H9 (cell line): ENCODE measurements at regions not wholly inside any gene's neighbourhood (a gene's known extent, or its start where the extent isn't known, plus 50 kb on each side); places are given as distances from the start of the nearest gene placed in this dataset.

Experiments used
- DNase-seq: peaks from one replicate; pipeline ENCODE4 v3.0.0-alpha.2; 2017
- H2AFZ ChIP-seq: one replicate; pipeline ENCODE4 v1.6.1; 2013; ENCODE audit warnings: mild to moderate bottlenecking, low read length, control low read depth, moderate library complexity
- H2AK5ac ChIP-seq: 2 replicates; pipeline ENCODE4 v1.6.1; 2013; ENCODE audit warnings: low read length, control low read depth, mixed read lengths; ENCODE audit not compliant: insufficient read length
- H2BK120ac ChIP-seq: one replicate; pipeline ENCODE4 v1.6.1; 2013; ENCODE audit warnings: low read depth, mild to moderate bottlenecking, low read length, control low read depth, inconsistent platforms; ENCODE audit not compliant: poor library complexity, severe bottlenecking
- H2BK12ac ChIP-seq: 2 replicates; pipeline ENCODE4 v1.6.1; 2013; ENCODE audit warnings: low read length, control low read depth, mixed read lengths, low read depth; ENCODE audit not compliant: insufficient read length
- H2BK15ac ChIP-seq: 2 replicates; pipeline ENCODE4 v1.6.1; 2013; ENCODE audit warnings: low read depth, low read length, control low read depth
- H2BK20ac ChIP-seq: one replicate; pipeline ENCODE4 v1.6.1; 2013; ENCODE audit warnings: low read depth, mild to moderate bottlenecking, low read length, control low read depth, inconsistent platforms; ENCODE audit not compliant: poor library complexity, severe bottlenecking
- H2BK5ac ChIP-seq: 2 replicates; pipeline ENCODE4 v1.6.1; 2013; ENCODE audit warnings: low read length, control low read depth, mixed read lengths; ENCODE audit not compliant: insufficient read length
- H3K14ac ChIP-seq: 2 replicates; pipeline ENCODE4 v1.6.1; 2013; ENCODE audit warnings: low read length, control low read depth; ENCODE audit not compliant: insufficient read depth
- H3K18ac ChIP-seq: 2 replicates; pipeline ENCODE4 v1.6.1; 2013; ENCODE audit warnings: low read depth, mild to moderate bottlenecking, mixed read lengths, low read length, control low read depth; ENCODE audit not compliant: insufficient read length
- H3K23ac ChIP-seq: 2 replicates; pipeline ENCODE4 v1.6.1; 2013; ENCODE audit warnings: low read length, control low read depth, mixed read lengths, low read depth; ENCODE audit not compliant: insufficient read length
- H3K23me2 ChIP-seq: 2 replicates; pipeline ENCODE4 v1.6.1; 2013; ENCODE audit warnings: low read depth, mild to moderate bottlenecking, mixed read lengths, low read length, control low read depth; ENCODE audit not compliant: insufficient read length, poor library complexity, severe bottlenecking
- H3K27ac ChIP-seq: 2 replicates; pipeline ENCODE4 v1.5.1; 2013; ENCODE audit warnings: low read length, control low read depth, mixed read lengths, low read depth; ENCODE audit not compliant: insufficient read length
- H3K27me3 ChIP-seq: 2 replicates; pipeline ENCODE4 v1.6.1; 2013; ENCODE audit warnings: low read length, control low read depth, inconsistent platforms; ENCODE audit not compliant: insufficient read depth
- H3K4ac ChIP-seq: 2 replicates; pipeline ENCODE4 v1.6.1; 2013; ENCODE audit warnings: low read depth, mild to moderate bottlenecking, control low read depth, inconsistent platforms, low read length, moderate library complexity
- H3K4me1 ChIP-seq: 2 replicates; pipeline ENCODE4 v1.6.1; 2013; ENCODE audit warnings: low read length, control low read depth, inconsistent platforms; ENCODE audit not compliant: insufficient read depth
- H3K4me2 ChIP-seq: 2 replicates; pipeline ENCODE4 v1.6.1; 2013; ENCODE audit warnings: low read length, control low read depth, mixed read lengths; ENCODE audit not compliant: insufficient read length, insufficient read depth
- H3K56ac ChIP-seq: 2 replicates; pipeline ENCODE4 v1.6.1; 2013; ENCODE audit warnings: low read depth, mild to moderate bottlenecking, mixed read lengths, low read length, control low read depth; ENCODE audit not compliant: insufficient read length
- H3K79me1 ChIP-seq: 2 replicates; pipeline ENCODE4 v1.6.1; 2013; ENCODE audit warnings: low read depth, mild to moderate bottlenecking, moderate library complexity, low read length, control low read depth, inconsistent platforms; ENCODE audit not compliant: insufficient read depth, poor library complexity, severe bottlenecking
- H3K79me2 ChIP-seq: 2 replicates; pipeline ENCODE4 v1.6.1; 2013; ENCODE audit warnings: low read length, control low read depth, inconsistent platforms; ENCODE audit not compliant: insufficient read depth
- H3K9ac ChIP-seq: 2 replicates; pipeline ENCODE4 v1.6.1; 2013; ENCODE audit warnings: low read length, control low read depth, mixed read lengths; ENCODE audit not compliant: insufficient read length; ENCODE audit errors: extremely low read depth
- H3K9me3 ChIP-seq: one replicate; pipeline ENCODE4 v1.6.1; 2013; ENCODE audit warnings: low read depth, low read length, inconsistent platforms; ENCODE audit not compliant: control insufficient read depth
- H3T11ph ChIP-seq: one replicate; pipeline ENCODE4 v1.6.1; 2013; ENCODE audit warnings: mild to moderate bottlenecking, low read length, control low read depth, inconsistent platforms
- H4K20me1 ChIP-seq: one replicate; pipeline ENCODE4 v1.6.1; 2013; ENCODE audit not compliant: control insufficient read depth, insufficient read length, insufficient read depth
- H4K5ac ChIP-seq: 2 replicates; pipeline ENCODE4 v1.6.1; 2013; ENCODE audit warnings: low read depth, mild to moderate bottlenecking, mixed read lengths, low read length, control low read depth; ENCODE audit not compliant: insufficient read length
- H4K8ac ChIP-seq: replicated peaks from 2 replicates; pipeline ENCODE4 v1.6.1; 2013; ENCODE audit warnings: low read length, control low read depth, mixed read lengths, low read depth; ENCODE audit not compliant: insufficient read length
- H4K91ac ChIP-seq: 2 replicates; pipeline ENCODE4 v1.6.1; 2013; ENCODE audit warnings: low read depth, mild to moderate bottlenecking, moderate library complexity, mixed read lengths, low read length, control low read depth; ENCODE audit not compliant: insufficient read length
- H3K27ac Mint-ChIP-seq, 3 experiments: 2 replicates in 2 of 3; 3 replicates in 1 of 3; pipeline ENCODE4 v1.8.0; 2020 to 2021; ENCODE audit warnings: mixed read lengths in 3 of 3, mild to moderate bottlenecking in 1 of 3, moderate library complexity in 1 of 3
- H3K27me3 Mint-ChIP-seq: 2 replicates; pipeline ENCODE4 v1.8.0; 2021; ENCODE audit warnings: low read depth, mild to moderate bottlenecking, moderate library complexity, mixed read lengths
- H3K36me3 Mint-ChIP-seq, 3 experiments: 2 replicates in 2 of 3; 3 replicates in 1 of 3; pipeline ENCODE4 v1.8.0; 2020 to 2021; ENCODE audit warnings: low read depth in 3 of 3, mixed read lengths in 3 of 3; ENCODE audit not compliant: insufficient read depth in 1 of 3
- H3K4me1 Mint-ChIP-seq, 2 experiments: 2 replicates each; pipeline ENCODE4 v1.8.0; 2020; ENCODE audit warnings: mixed read lengths in 2 of 2
- H3K4me3 Mint-ChIP-seq, 2 experiments: 2 replicates in 1 of 2; 3 replicates in 1 of 2; pipeline ENCODE4 v1.8.0; 2020 to 2021; ENCODE audit warnings: mild to moderate bottlenecking in 2 of 2, mixed read lengths in 2 of 2, moderate library complexity in 1 of 2
- H3K9me3 Mint-ChIP-seq, 2 experiments: 2 replicates in 1 of 2; 3 replicates in 1 of 2; pipeline ENCODE4 v1.8.0; 2020; ENCODE audit warnings: mild to moderate bottlenecking in 2 of 2, mixed read lengths in 2 of 2, moderate library complexity in 1 of 2
- WGBS: extraction: QIAGEN DNeasy Blood & Tissue Kit; methylation state at CpG from one replicate; pipeline ENCODE4 v1.1.7; 2013; ENCODE audit warnings: missing lambda C conversion rate, low lambda C conversion rate, mixed read lengths; ENCODE audit not compliant: insufficient read length; ENCODE audit errors: extremely low coverage; 5-methylcytosine and 5-hydroxymethylcytosine counted together
- TF ChIP-seq, protein P1 (sequence below): fragments of 200-600 bp; sonication (generic); conservative IDR thresholded peaks from 3 replicates; pipeline ENCODE4 v1.8.0; 2021; ENCODE audit warnings: antibody characterized with exemption, mild to moderate bottlenecking

DNA sequence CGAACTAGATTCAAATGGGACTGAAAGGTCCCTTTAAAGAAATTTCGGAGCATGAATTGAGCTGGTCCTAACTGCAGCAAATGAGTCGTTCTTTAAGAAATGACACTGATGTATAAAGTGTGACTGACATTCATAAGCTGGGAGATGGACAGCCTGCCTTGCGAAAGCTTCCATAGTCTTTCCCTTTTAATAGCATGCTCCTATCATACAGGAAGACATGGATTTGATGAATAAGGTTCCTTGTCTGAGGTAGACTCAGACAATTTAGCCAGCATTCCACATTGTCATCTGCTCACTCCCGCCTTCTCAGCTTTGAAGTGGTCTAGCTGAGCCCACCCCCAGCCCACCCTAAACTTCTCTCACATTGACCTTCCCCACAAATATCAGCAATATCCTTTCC is 264.9 kb downstream of the TSN start:
- H3K4me1 ChIP-seq = no peaks in the 10 kb centered on the region; the same call in 1 of the 2 replicates
- TF ChIP-seq, protein P1, sequence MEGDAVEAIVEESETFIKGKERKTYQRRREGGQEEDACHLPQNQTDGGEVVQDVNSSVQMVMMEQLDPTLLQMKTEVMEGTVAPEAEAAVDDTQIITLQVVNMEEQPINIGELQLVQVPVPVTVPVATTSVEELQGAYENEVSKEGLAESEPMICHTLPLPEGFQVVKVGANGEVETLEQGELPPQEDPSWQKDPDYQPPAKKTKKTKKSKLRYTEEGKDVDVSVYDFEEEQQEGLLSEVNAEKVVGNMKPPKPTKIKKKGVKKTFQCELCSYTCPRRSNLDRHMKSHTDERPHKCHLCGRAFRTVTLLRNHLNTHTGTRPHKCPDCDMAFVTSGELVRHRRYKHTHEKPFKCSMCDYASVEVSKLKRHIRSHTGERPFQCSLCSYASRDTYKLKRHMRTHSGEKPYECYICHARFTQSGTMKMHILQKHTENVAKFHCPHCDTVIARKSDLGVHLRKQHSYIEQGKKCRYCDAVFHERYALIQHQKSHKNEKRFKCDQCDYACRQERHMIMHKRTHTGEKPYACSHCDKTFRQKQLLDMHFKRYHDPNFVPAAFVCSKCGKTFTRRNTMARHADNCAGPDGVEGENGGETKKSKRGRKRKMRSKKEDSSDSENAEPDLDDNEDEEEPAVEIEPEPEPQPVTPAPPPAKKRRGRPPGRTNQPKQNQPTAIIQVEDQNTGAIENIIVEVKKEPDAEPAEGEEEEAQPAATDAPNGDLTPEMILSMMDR = no peak
- WGBS = no CpG with 5 or more reads among the region's 5 CpGs

More for the DNA sequence above, 264.9 kb downstream of the TSN start:
- no peak overlapping the region for H3T11ph ChIP-seq
- no peak for DNase-seq
- peaks cover 12% of the 10 kb centered on the region for H3K27me3 Mint-ChIP-seq
- peaks cover 16 to 28% of the 10 kb centered on the region in 2 experiments for H3K4me1 Mint-ChIP-seq
- H3K4me3 Mint-ChIP-seq = no peak overlapping the region
- H3K23me2 ChIP-seq = no peaks in the 10 kb centered on the region
- H3K56ac ChIP-seq = no peak overlapping the region
- H2BK20ac ChIP-seq = no peak overlapping the region
- H3K79me2 ChIP-seq = no peaks in the 10 kb centered on the region
- H2BK12ac ChIP-seq = no peak overlapping the region
- no peak overlapping the region for H4K91ac ChIP-seq
- H2BK15ac ChIP-seq = no peak overlapping the region
- H3K27ac ChIP-seq = no peak overlapping the region
- H2AFZ ChIP-seq = no peak overlapping the region
- peaks cover 2 to 9% of the 10 kb centered on the region in 2 experiments; a peak in 3 of 5 replicates for H3K9me3 Mint-ChIP-seq
- no peak overlapping the region for H3K9ac ChIP-seq
- no peak overlapping the region for H4K8ac ChIP-seq
- no peak overlapping the region for H3K18ac ChIP-seq
- no peak overlapping the region for H2AK5ac ChIP-seq
- H3K79me1 ChIP-seq = no peaks in the 10 kb centered on the region
- H4K20me1 ChIP-seq = no peaks in the 10 kb centered on the region
- H2BK120ac ChIP-seq = no peak overlapping the region
- no peaks in the 10 kb centered on the region for H3K9me3 ChIP-seq
- no peaks in the 10 kb centered on the region for H3K27me3 ChIP-seq
- H3K23ac ChIP-seq = no peak overlapping the region
- H3K27ac Mint-ChIP-seq = no peak overlapping the region
- no peak overlapping the region for H4K5ac ChIP-seq
- peaks cover 0 to 2% (median 2%) of the 10 kb centered on the region in 3 experiments; a peak in 4 of 7 replicates for H3K36me3 Mint-ChIP-seq
- no peak overlapping the region for H3K4ac ChIP-seq
- no peak overlapping the region for H3K14ac ChIP-seq
- H2BK5ac ChIP-seq = no peak overlapping the region
- no peak overlapping the region for H3K4me2 ChIP-seq
